GM19395 (cell line): ENCODE measurements at regions not wholly inside any gene's neighbourhood (a gene's known extent, or its start where the extent isn't known, plus 50 kb on each side); places are given as distances from the start of the nearest gene placed in this dataset.

Experiments
- ATAC-seq: cut with Tn5 transposase; IDR thresholded peaks from one replicate; pipeline ENCODE4 v1.9.1; 2021; ENCODE audit warnings: mild to moderate bottlenecking, moderate library complexity; ENCODE audit not compliant: unreplicated experiment

GRCh38 chr6:6518631-6519427, 69.7 kb upstream of the LY86 start:
- no peak for ATAC-seq

GRCh38 chr6:6521961-6522482, 66.5 kb upstream of the LY86 start:
- no peak for ATAC-seq

- no peak for ATAC-seq
Measured at GRCh38 chr6:6522709-6523108, 65.8 kb upstream of the LY86 start.

- ATAC-seq, result no peak
Measured at GRCh38 chr6:6524951-6525350, 63.6 kb upstream of the LY86 start.

- no peak for ATAC-seq
Measured at GRCh38 chr6:6525933-6526332, 62.6 kb upstream of the LY86 start.

- no peak for ATAC-seq
Measured at GRCh38 chr6:6529275-6529674, 59.2 kb upstream of the LY86 start.

GRCh38 chr6:6533176-6533575, 55.3 kb upstream of the LY86 start:
- ATAC-seq, result no peak

- ATAC-seq, result no peak
Measured at GRCh38 chr6:6534399-6534798, 54.1 kb upstream of the LY86 start.

GRCh38 chr6:6537488-6538260, 50.8 kb upstream of the LY86 start:
- ATAC-seq, result no peak

GRCh38 chr6:6538261-6538660, 50.3 kb upstream of the LY86 start:
- ATAC-seq, result no peak
